Hypothalamus (tissue), 51 donors: ENCODE measurements at regions not wholly inside any gene's neighbourhood (a gene's known extent, or its start where the extent isn't known, plus 50 kb on each side); places are given as distances from the start of the nearest gene placed in this dataset.

ENCODE experiments used
- DNase-seq, 51 donors: peaks; one replicate each; lab custom pipeline; 2025; lab: John Stamatoyannopoulos, UW

DNA sequence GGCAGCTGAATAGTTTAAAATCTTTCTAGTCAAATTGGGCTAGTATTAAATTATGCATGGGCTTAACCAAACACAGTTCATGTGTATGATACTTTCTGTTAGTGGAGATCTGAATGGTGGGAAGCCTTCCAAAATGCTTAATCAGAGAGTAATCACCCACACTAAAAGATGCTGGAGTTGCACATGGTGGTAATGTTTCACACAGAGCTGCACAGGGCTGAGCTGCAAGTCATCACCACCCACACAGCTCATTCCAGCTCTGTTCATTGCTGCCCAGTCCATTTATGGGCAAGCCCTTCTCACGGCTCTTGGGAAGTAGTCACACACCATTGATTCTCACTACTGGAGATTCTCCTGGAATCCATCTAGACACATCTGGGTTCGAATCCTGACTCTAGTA lies 351.5 kb upstream of the KCNN2 start:
- peak in 1 of 51 donors; percentile 13 for DNase-seq

DNA sequence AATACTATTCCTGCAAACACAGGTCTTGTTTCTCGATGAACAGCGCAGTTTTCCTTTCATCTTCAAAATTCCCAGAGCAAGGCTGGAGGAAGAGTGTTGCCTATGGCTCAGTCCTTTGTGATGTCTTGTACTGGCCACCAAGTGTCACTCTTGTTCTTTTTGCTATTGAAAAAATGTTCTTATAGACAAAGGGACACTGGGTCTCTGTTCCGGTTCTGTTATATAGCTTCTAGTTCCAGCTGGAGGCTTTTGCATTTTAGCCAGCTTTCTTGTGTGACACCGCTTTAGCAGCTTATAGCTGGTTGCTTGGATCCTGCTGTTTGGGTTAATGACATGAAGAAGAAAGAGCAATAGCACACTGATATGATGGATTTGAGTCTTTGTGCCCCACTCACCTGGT lies 343.7 kb upstream of the KCNN2 start:
- peak in 4 of 51 donors; percentile 0 to 14 (median 4) for DNase-seq

DNA sequence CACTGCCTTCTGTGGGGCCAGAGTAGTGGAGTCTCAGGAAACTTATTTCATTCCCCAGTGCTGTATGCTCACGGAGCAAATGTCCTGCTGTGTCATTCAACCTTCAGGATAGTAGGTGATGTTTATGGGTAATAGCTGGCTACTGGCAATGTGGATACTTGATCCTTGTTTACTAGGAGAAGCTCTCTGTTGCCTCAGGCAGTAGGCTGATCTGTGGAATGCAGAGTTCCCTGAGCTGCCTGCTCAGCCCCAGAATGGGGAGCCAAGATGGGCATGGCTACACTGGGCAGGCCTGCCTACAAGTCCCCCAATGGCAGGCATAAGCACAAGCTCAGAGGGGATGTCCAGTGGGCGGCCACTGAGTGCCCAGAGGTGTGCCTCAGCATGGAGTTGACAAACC lies 323.1 kb upstream of the KCNN2 start:
- DNase-seq: no peak

DNA sequence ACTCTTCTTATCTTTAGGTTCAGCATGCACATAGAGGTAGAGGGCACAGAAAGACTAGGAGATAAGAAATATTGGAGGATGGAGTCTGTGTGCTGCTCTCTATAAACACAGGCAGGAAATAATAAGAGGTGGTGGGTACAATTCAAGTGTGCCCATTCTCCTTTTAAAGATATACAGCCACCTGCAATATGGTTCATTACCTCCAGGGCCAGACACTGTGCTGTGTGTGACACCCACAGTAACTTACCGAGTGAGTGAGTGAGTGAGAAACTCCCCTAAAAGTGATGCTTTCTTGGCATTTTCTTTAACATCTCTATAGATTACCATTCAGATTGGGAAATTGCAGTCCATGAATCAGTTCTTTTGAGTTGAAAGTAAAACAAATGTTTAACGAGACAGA lies 311.8 kb upstream of the KCNN2 start:
- DNase-seq: no peak

DNA sequence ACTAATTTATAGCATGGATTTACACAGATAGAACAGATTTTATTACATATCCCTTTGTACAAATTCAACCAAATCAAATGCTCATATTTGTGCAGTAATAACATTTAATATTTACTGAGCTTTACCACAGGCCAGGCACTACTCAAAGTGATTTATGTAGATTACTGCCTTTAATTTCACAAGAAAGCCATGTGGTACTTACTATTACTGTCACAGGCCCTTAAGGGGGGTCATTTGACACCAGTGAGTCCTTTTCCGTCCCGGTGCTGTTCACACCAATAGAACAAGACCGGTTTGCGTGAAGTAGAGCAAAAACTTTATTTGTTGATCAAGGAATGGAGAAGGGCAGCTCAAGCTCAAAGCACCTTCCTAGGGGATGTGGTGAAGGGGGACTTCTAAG lies 308.5 kb upstream of the KCNN2 start:
- DNase-seq: no peak

DNA sequence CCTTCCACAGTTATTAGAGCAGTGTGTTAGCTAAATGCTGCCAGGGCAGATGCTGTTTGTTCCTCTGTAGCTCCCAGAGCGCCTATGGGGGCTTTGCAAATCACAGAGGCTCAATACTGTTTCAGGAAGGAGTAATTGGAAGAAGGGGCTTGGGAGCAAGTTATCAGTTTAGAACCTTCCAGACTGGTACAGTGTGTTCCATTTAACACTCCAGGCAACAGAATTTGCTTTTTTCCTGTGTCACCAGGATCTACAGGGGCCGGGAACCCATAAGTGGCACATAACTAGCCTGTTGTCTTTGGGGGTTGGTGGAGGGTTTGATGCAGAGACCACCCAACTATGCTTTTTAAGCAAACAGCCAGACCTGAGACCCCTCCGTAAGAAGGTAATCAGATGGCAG lies 307.3 kb upstream of the KCNN2 start:
- no peak for DNase-seq

DNA sequence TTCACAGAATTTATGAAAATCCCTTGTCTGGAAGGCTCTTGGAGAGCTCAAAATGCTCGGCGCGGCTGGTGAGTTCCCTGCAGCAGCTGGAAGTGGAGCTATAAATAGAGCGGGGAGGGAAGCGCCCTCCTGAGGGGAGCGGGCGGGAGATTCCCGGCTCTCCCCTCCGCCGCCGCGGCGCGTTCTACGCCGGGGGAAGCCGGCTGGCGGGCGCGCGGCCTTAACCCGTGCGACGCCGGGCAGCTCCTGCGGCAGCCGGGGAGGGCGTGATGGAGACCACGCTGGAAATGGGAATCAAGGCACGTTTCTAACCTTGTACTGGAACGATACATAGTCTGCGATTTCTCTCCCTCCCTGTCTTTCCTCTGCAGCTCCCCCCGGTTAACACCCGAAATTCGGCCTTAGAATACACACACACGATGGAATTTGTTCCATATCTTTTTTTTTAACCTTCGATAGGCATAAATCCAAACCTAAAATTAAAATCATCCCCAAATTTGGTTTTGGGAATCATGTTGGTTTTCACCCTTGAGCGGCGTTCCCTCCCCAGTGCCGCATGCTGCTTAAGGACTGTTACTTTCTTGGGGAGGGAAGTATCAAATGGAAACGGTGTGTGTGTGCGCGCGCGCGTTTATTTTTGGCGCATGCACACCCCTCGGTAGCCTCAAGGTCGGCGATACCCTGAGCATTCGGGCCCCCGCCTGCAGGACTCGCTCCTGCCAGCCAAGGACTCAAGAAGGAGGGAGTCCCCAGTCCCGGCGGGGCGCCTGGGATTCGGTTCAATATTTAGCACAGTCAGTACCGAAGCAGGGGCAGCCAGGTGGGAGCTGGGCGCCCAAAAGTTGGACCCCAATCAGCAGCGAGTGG lies 306.3 kb upstream of the KCNN2 start:
- DNase-seq: peak in 35 of 51 donors; percentile 3 to 58 (median 31)

DNA sequence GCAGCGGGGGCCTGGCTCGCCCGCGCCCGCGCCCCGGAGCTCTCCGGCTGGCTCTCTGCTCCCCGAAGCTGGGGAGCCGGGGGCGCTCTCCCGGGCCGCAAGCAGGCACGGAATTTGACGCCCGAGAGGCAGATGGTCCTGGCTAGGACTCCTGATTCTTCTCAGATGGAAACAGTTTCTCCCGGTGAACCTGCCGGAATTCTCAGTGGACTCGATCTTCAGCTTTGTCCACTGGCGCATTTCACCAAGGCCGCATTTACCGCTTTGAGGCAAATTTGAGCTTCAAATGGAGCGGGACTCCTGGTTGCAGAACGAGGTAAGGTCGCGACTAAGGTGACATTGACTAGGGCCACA lies 305.7 kb upstream of the KCNN2 start:
- DNase-seq: peak in 4 of 51 donors; percentile 9 to 23 (median 16)

DNA sequence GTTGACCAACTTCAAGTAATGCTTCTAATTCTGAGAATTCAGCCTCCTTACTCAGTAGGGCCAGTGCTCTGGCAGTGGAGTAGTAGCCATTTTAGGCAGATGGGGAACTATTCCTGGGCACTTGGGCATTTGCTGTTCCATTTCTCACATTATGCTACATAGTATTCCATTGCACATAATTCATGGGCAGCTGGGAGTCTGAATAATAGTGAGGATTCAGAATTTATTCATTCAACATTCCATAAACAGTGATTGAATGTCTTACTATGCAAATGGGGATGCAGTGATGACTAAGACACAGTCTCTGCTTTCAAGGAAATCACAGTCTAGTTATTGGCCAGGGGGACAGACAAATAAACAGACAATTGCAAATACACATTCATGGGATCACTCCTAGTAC lies 301.0 kb upstream of the KCNN2 start:
- DNase-seq: no peak

DNA sequence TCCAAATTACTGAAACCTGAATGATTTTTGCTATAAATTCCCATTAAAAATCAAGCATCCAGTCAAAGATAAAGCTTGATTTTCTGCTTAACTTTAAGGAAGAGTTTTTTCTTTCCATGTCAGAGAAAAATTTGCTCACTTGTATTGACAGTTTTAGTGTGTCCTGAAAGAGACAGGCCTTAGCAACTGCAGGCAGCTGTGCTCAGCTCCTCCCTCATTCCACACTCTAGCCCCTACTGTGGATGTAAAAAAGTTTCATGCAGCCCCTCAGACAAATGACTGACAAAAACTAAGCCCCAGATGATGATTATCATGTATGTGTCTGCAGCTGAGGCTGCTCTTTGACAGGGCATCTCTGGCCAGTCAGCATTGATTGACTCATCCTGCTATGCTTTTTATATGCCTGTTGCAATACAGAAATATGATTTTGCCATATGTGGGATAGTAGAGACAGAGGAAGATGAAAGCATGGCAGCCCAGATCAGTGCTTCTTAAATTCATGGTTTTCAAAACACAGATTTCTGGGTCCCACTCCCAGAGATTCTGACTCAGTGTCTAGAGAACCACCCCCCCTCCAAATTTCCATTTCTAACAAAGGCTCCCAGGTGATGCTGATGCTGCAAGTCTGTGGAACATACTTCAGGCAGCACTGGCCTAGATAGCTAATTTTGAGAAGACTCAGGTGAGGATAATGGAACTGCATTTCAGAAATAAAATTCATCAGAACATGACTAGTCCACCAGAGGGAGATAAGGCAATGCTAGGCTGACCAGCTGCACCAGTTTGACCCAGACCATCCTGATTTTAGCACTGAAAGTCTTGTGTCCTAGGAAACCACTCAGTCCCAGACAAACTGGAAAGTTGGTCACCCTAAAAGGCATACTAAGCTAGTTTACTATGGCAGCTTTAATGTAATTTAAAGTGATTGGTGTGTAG lies 298.7 kb upstream of the KCNN2 start:
- DNase-seq: no peak

DNA sequence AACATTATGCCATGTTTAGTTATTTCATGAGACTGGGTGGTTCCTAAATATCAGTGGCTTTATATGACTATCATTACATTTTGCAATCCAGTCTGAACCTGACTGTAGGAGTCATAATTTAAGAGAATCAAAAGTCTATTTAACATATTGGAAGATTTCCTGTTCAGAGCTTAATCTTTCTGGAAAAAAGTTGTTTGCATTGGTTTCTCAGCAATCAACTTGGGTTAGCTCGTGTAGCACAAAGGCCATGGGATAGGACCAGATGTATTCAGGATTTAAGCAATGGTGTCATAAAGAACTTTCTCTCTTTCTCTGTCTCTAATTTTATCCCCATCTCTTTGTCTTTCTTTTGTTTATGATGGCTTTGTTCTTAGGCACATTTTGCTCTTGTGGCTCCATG lies 296.0 kb upstream of the KCNN2 start:
- no peak for DNase-seq

DNA sequence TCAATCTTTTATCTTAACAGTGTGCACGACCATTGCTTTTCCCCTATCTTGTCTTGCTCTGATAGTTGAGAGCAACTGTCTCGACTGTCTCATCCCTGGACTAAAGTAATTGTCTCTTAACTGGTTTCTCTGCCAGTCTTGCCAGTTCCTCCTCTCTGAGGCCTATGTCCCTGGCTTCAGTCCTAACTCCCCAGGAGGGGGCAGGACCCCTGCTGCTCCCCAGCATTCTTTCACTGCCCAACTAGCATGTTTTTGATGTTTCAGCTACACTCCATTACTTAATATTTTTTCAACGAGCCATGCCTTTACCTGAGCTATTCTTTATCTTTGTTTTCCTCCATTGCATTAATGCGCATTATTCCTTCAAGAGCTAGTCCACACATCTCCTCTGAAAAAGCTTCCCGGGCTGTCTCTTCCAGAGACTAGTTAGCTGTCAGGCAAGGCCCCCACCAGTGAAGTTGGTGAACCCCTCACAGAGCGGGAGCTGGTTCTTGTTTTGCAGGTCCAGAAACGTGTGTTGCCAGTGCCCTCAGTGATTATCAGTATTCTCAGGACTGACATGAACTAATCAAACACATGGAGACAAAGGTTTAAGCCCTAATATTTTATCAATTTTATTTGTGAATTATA lies 291.7 kb upstream of the KCNN2 start:
- DNase-seq: no peak

DNA sequence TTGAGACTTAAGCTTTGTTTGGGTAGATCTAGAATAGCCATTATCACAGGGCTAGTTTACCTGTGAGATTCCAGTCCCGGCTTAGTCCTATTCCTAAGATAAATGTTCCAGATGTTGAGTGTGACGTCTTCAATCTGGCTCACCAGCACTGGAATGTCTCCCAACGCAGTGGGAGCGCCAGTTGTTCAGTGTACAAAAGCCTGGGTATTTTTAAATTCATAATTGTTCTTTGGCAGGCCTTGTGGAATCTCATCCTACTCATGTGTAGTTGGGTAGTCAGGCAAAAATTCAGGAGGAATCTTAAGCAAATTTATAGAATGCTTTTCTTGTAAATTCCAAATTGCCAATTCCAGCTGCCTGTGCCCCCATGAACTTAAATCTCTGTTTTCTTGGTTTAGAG lies 272.6 kb upstream of the KCNN2 start:
- no peak for DNase-seq

DNA sequence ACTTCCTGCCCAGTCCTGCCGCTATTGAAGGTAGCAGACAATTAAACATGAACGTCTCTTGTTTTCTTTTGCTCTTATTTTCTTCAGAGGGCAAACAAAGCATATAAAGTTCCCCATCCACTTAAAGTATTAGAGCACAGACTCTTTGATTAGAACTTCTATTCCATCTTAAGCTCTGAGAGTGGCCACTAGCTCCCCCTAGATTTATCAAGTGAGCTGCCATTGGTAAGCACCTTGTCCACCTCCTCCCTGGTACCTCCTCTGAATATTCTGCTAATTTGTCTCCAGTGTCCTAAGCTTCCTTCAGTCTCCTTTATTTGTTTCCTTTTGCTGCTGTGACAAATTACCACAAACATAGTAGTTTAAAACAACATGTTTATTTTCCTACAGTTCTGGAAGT lies 264.3 kb upstream of the KCNN2 start:
- no peak for DNase-seq

DNA sequence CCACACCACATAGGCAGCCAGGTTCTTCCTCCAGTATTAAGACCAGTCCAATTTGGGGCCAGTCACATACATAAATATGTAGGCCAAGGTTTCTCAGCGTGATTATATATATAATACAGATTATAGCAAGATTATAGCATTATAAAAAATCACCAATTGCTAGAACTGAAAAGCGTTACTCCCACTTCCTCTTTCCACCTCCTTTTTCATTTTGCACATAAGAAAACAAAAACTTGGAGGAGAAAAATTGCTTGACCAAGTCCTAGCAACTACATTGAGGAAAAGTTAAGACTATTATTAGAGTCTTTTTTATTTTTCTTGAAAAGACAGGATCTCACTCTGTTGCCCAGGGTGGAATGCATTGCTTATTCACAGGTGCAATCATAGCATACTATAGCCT lies 262.7 kb upstream of the KCNN2 start:
- DNase-seq: no peak

DNA sequence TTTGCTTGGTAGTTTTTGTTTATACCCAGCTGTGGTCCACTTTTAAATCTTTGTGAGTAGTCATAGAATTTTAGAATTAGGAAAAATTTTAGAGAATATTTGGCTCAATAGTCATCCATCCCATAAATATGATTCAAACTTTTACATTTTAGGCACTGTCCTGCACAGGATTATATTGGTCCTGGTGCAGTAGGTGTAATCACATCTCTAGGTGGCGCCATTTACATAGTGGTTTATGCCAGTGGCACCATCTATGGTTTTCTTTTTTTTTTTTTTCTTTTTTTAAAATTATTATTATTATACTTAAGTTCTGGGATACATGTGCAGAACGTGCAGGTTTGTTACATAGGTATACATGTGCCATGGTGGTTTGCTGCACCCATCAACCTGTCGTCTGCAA lies 260.7 kb upstream of the KCNN2 start:
- no peak for DNase-seq

DNA sequence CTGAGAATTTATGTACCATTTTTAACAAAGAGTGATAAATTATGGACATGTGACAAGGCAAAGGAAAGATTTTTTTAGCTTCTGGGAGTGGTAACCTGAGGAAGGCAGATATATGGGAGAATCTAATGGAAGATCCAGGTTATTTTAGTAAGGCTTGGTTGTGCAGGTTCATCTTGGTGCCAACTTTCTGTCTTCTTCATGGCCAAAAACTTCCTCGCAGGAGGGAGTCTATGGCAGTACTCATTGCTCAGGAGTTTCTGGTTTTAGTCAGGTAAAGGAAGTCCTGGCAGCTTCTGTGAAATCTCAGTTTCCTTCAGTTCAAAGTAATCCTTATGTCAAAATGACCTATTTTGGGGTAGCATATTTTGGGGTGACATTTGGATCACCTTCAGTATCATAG lies 248.3 kb upstream of the KCNN2 start:
- DNase-seq: no peak

DNA sequence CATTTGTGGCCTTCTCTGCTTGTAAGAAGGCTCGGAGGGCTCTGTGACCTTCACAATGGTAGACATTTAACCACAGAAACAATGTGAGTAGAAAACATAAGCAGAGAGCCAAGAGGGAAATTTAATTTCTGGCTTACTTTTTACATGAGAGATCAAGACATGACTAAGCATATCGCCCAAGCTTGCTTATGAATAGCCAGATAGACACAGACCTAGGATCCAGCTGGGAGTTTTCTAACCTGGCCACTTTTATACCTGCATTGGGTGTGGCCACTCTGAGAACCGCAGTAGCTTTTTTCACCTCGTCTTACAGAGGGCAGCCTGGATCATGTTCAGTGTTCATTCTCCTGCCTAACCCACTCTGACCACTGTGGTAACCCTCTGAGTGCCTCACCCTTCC lies 244.9 kb upstream of the KCNN2 start:
- no peak for DNase-seq

DNA sequence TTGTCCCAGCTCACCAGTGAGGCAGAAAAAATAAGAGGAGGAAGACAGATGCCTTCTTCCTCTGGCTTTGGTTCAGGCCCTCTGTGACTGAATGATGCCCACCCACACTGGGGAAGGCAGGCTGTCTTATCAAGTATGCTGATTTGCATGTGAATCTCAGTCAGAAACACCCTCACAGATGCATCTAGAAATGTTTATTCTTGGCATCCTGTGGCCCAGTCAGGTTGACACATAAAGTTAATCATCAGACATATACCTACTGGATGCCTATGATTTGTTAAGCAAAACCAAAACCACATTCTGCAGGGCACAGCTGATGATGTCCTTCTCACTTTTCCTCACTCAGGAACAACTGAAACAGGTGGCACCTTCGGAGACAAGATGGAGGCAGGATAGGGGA lies 243.4 kb upstream of the KCNN2 start:
- no peak for DNase-seq

DNA sequence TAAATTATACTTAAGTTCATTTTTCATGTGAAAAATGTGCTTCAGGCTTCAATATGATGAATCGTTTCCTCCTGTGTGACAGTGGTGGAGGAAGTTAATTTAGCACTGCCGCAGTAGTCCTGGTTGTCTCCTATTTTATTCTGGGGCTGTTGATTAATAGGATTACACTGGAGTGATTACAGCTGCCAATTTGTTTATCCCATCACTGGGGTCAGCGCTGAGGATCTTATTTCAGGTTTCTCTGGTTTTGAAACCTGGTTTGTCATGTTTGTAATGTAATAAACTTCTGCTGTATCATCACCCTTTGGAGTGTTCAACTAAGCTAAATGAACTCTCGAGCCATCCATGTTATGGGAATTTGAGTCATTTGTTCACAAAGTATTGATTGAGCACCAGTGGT lies 241.7 kb upstream of the KCNN2 start:
- DNase-seq: no peak

DNA sequence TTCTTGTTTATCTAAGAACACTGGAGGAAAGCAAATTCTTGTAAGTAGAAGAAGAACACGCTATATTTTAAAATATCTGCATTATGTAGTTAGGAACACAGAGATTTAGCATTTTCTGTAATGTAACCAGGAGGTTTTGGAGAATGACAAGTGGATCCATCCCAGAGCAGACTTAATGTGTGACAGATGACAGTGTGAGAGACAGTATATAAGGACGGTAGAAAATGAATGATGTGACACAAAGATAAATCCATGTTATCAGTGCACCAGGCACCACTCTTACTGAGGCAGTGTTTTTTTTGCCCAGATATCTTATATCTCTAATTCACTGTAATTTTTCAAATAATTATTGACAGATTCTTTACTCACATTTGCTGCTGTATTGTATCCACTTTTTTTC lies 239.0 kb upstream of the KCNN2 start:
- DNase-seq: no peak
